Naive thymus-derived CD8-positive, alpha-beta T cell (primary cell): ENCODE measurements at regions not wholly inside any gene's neighbourhood (a gene's known extent, or its start where the extent isn't known, plus 50 kb on each side); places are given as distances from the start of the nearest gene placed in this dataset.
A peak's percentile ranks its signal among the peaks of the same experiment; 100 is the strongest.

Experiments used
- ATAC-seq, 2 donors: fragments of 150-1000 bp; cut with Tn5 transposase in 1 of 2; sonication (Bioruptor Pico), chemical (Tn5 transposase) in 1 of 2; 1 replicate in 1 of 2; 2 replicates in 1 of 2; pipeline ENCODE4 v1.10.0; 2021; ENCODE audit warnings: mild to moderate bottlenecking in 2 of 2, moderate library complexity in 2 of 2
- POLR2A ChIA-PET: fragments of 350-600 bp; sonication (Branson Sonifier 250); formaldehyde crosslinking; loops from one replicate; lab custom pipeline; 2021; ENCODE audit warnings: antibody characterized with exemption; lab: Charles Lee
- DNase-seq, 10 donors: peaks; one replicate each; pipeline versions ENCODE4 v3.0.0 to v3.0.0-alpha.2; 2020 to 2022
- H3K27ac Mint-ChIP-seq, 10 donors: one replicate each; pipeline ENCODE4 v1.8.0; 2020 to 2022; ENCODE audit warnings: mild to moderate bottlenecking in 10 of 10, mixed read lengths in 10 of 10, moderate library complexity in 4 of 10, inconsistent platforms in 1 of 10
- H3K27me3 Mint-ChIP-seq, 5 donors: one replicate each; pipeline ENCODE4 v1.8.0; 2021 to 2022; ENCODE audit warnings: mixed read lengths in 5 of 5
- H3K36me3 Mint-ChIP-seq, 3 donors: one replicate each; pipeline ENCODE4 v1.8.0; 2020 to 2022; ENCODE audit warnings: mixed read lengths in 3 of 3, mild to moderate bottlenecking in 2 of 3, inconsistent platforms in 1 of 3
- H3K4me1 Mint-ChIP-seq, 4 donors: one replicate each; pipeline ENCODE4 v1.8.0; 2021 to 2022; ENCODE audit warnings: mixed read lengths in 4 of 4
- H3K4me3 Mint-ChIP-seq, 10 donors: one replicate each; pipeline ENCODE4 v1.8.0; 2020 to 2022; ENCODE audit warnings: mild to moderate bottlenecking in 10 of 10, mixed read lengths in 10 of 10, moderate library complexity in 6 of 10, inconsistent platforms in 1 of 10
- H3K9me3 Mint-ChIP-seq, 9 donors: one replicate each; pipeline ENCODE4 v1.8.0; 2020 to 2022; ENCODE audit warnings: mixed read lengths in 9 of 9, mild to moderate bottlenecking in 3 of 9, inconsistent platforms in 1 of 9, moderate library complexity in 1 of 9

- H3K9me3 Mint-ChIP-seq: peaks cover 0 to 8% (median 0%) of the 10 kb centered on the region in 9 donors
- no peak for DNase-seq
- H3K4me1 Mint-ChIP-seq: no peaks in the 10 kb centered on the region
- no peak overlapping the region for H3K27ac Mint-ChIP-seq
- no peaks in the 10 kb centered on the region for H3K36me3 Mint-ChIP-seq
- POLR2A ChIA-PET: no interaction called here
- H3K27me3 Mint-ChIP-seq: peaks cover 9 to 22% (median 17%) of the 10 kb centered on the region in 5 donors
- no peak for ATAC-seq
- H3K4me3 Mint-ChIP-seq: no peak overlapping the region
Observed at GRCh38 chr17:45679426-45679825, 104.7 kb upstream of the CRHR1 start.

GRCh38 chr17:45680360-45680759 is 103.8 kb upstream of the CRHR1 start:
- DNase-seq (no peak), ATAC-seq (no peak)
- POLR2A ChIA-PET: interaction anchor here (0.6 kb wide), 1 partner anchor 1948 kb away, joined by 4 read pairs; no protein-coding TSS in a partner anchor
- H3K27me3 Mint-ChIP-seq: peaks cover 9 to 22% (median 17%) of the 10 kb centered on the region in 5 donors
- H3K4me1 Mint-ChIP-seq: no peaks in the 10 kb centered on the region
- H3K27ac Mint-ChIP-seq: peak overlapping the region in 1 of 10 donors; percentile 69
- H3K36me3 Mint-ChIP-seq: no peaks in the 10 kb centered on the region
- peaks cover 0 to 8% (median 0%) of the 10 kb centered on the region in 9 donors for H3K9me3 Mint-ChIP-seq
- no peak overlapping the region for H3K4me3 Mint-ChIP-seq

DNA sequence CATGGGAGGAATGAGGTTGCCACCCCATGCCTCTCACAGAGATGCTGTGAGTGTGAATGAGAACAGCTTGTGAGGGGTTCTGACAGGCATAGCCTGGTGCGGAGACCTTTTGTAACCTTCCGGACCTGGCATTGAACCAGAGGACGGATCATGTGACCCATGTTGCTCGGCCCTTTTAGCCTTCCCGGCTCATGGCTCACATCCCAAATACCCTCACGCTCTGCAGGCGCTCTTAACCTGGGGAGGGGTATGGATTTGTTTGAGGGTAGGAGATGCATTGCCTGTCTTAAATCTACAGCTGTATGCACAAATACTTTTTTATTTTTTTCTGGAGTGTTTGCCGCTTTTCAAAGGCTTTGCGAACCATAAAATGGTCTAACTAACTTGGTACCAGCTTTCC is 102.4 kb upstream of the CRHR1 start:
- POLR2A ChIA-PET: no interaction called here
- ATAC-seq: no peak

GRCh38 chr17:45686250-45686649 is 97.9 kb upstream of the CRHR1 start:
- DNase-seq: no peak
- Mint-ChIP-seq H3K27ac (no peak overlapping the region), H3K9me3 (no peaks in the 10 kb centered on the region), H3K27me3 (peaks cover 15 to 32% (median 18%) of the 10 kb centered on the region in 5 donors), H3K36me3 (no peaks in the 10 kb centered on the region), H3K4me1 (peaks cover 0 to 3% (median 0%) of the 10 kb centered on the region in 4 donors), H3K4me3 (no peak overlapping the region)
- POLR2A ChIA-PET: no interaction called here
- ATAC-seq: no peak

More for the DNA sequence above, 102.4 kb upstream of the CRHR1 start:
- H3K4me1 Mint-ChIP-seq: no peaks in the 10 kb centered on the region
- DNase-seq: no peak
- peaks cover 6 to 20% (median 12%) of the 10 kb centered on the region in 5 donors for H3K27me3 Mint-ChIP-seq
- H3K36me3 Mint-ChIP-seq: no peaks in the 10 kb centered on the region
- H3K27ac Mint-ChIP-seq: no peak overlapping the region
- H3K4me3 Mint-ChIP-seq: no peak overlapping the region
- H3K9me3 Mint-ChIP-seq: peaks cover 0 to 5% (median 0%) of the 10 kb centered on the region in 9 donors

- H3K27me3 Mint-ChIP-seq: peaks cover 14 to 35% (median 21%) of the 10 kb centered on the region in 5 donors
- H3K4me3 Mint-ChIP-seq: no peak overlapping the region
- H3K27ac Mint-ChIP-seq: no peak overlapping the region
- POLR2A ChIA-PET: no interaction called here
- no peaks in the 10 kb centered on the region for H3K36me3 Mint-ChIP-seq
- peaks cover 0 to 3% (median 0%) of the 10 kb centered on the region in 4 donors for H3K4me1 Mint-ChIP-seq
- no peak for DNase-seq
- no peak for ATAC-seq
- no peaks in the 10 kb centered on the region for H3K9me3 Mint-ChIP-seq
Observed at GRCh38 chr17:45687594-45687993, 96.5 kb upstream of the CRHR1 start.

GRCh38 chr17:45688353-45688752 is 95.8 kb upstream of the CRHR1 start:
- Mint-ChIP-seq H3K4me3 (no peak overlapping the region), H3K9me3 (no peaks in the 10 kb centered on the region), H3K36me3 (no peaks in the 10 kb centered on the region), H3K4me1 (peaks cover 0 to 3% (median 0%) of the 10 kb centered on the region in 4 donors), H3K27ac (no peak overlapping the region), H3K27me3 (peaks cover 14 to 35% (median 21%) of the 10 kb centered on the region in 5 donors)
- DNase-seq (no peak), ATAC-seq (no peak)
- POLR2A ChIA-PET: no interaction called here

- DNase-seq (no peak), ATAC-seq (no peak)
- POLR2A ChIA-PET: no interaction called here
- H3K27me3 Mint-ChIP-seq: peaks cover 16 to 40% (median 24%) of the 10 kb centered on the region in 5 donors
- no peaks in the 10 kb centered on the region for H3K9me3 Mint-ChIP-seq
- H3K36me3 Mint-ChIP-seq: no peaks in the 10 kb centered on the region
- no peak overlapping the region for H3K27ac Mint-ChIP-seq
- peaks cover 0 to 3% (median 0%) of the 10 kb centered on the region in 4 donors for H3K4me1 Mint-ChIP-seq
- H3K4me3 Mint-ChIP-seq: no peak overlapping the region
Observed at GRCh38 chr17:45688820-45689219, 95.3 kb upstream of the CRHR1 start.

GRCh38 chr17:45689451-45689850 is 94.7 kb upstream of the CRHR1 start:
- DNase-seq (no peak), ATAC-seq (no peak)
- Mint-ChIP-seq H3K4me3 (no peak overlapping the region), H3K36me3 (no peaks in the 10 kb centered on the region), H3K4me1 (peaks cover 0 to 3% (median 0%) of the 10 kb centered on the region in 4 donors), H3K9me3 (no peaks in the 10 kb centered on the region), H3K27ac (peak overlapping the region in 1 of 10 donors; percentile 79), H3K27me3 (peaks cover 16 to 43% (median 24%) of the 10 kb centered on the region in 5 donors)
- POLR2A ChIA-PET: no interaction called here

DNA sequence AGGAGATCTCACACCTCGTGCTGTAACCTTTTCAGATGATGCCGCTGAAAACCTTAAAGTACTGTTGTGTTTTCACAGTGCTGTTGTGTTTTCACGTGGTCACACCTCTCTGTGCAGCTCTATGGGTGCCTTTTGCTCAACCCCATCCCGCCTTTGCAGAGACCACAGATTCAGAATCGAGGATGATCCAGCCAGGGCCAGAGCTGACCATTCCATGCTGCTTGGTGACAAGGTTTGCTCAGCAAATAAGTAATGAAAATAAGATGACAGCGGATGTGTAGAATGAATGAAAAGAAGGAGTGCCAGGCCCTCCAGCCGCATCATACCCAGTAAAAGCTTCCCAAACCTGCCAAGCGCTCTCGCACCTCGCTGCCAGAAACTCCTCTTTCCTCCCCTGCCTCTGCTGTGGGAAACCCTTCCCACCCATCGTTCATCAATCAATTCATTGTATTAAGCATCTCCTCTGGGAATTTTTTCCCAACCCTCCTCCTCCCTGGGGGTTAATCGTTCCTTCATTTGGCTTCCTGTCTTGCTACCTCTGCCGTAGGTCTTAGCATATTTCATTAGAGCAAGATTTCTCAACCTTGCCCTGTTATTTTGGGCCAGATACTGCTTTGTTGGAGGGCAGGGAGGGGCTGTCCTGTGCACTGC is 93.4 kb upstream of the CRHR1 start:
- no peak for ATAC-seq
- no peak overlapping the region for H3K27ac Mint-ChIP-seq
- peaks cover 0 to 3% (median 0%) of the 10 kb centered on the region in 4 donors for H3K4me1 Mint-ChIP-seq
- no peaks in the 10 kb centered on the region for H3K36me3 Mint-ChIP-seq
- DNase-seq: no peak
- H3K27me3 Mint-ChIP-seq: peaks cover 14 to 56% (median 29%) of the 10 kb centered on the region in 5 donors
- H3K9me3 Mint-ChIP-seq: no peaks in the 10 kb centered on the region
- POLR2A ChIA-PET: no interaction called here
- no peak overlapping the region for H3K4me3 Mint-ChIP-seq

GRCh38 chr17:45692661-45693060 is 91.5 kb upstream of the CRHR1 start:
- DNase-seq (no peak), ATAC-seq (no peak)
- peaks cover 19 to 70% (median 37%) of the 10 kb centered on the region in 5 donors for H3K27me3 Mint-ChIP-seq
- peaks cover 0 to 5% (median 0%) of the 10 kb centered on the region in 9 donors for H3K9me3 Mint-ChIP-seq
- H3K4me1 Mint-ChIP-seq: peaks cover 0 to 4% (median 0%) of the 10 kb centered on the region in 4 donors
- H3K36me3 Mint-ChIP-seq: no peaks in the 10 kb centered on the region
- no peak overlapping the region for H3K4me3 Mint-ChIP-seq
- H3K27ac Mint-ChIP-seq: no peak overlapping the region
- POLR2A ChIA-PET: no interaction called here

DNA sequence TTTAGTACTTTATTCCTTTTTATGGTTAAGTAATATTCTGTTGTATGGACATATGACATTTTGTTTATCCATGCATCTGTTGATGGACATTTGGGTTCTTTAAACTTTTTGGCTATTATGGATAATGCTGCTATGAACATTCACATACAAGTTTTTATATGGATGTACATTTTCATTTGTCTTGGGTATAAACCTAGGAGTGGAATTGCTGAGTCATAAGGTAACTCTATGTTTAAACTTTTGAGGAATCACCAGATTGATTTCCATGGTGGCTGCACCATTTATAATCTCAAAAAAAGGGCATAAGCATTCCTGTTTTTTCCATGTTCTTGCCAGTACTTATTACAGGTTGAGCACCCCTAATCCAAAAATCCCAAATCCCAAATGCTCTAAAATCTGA is 90.3 kb upstream of the CRHR1 start:
- Mint-ChIP-seq H3K36me3 (no peaks in the 10 kb centered on the region), H3K9me3 (peaks cover 0 to 5% (median 0%) of the 10 kb centered on the region in 9 donors), H3K4me1 (peaks cover 0 to 4% (median 0%) of the 10 kb centered on the region in 4 donors), H3K27me3 (peaks cover 22 to 81% (median 41%) of the 10 kb centered on the region in 5 donors), H3K4me3 (no peak overlapping the region), H3K27ac (no peak overlapping the region)
- ATAC-seq: no peak
- POLR2A ChIA-PET: no interaction called here
- DNase-seq: no peak

GRCh38 chr17:45696442-45696841 is 87.7 kb upstream of the CRHR1 start:
- POLR2A ChIA-PET: no interaction called here
- peaks cover 18 to 86% (median 33%) of the 10 kb centered on the region in 5 donors for H3K27me3 Mint-ChIP-seq
- H3K9me3 Mint-ChIP-seq: peaks cover 0 to 5% (median 0%) of the 10 kb centered on the region in 9 donors
- ATAC-seq (no peak), DNase-seq (no peak)
- H3K4me1 Mint-ChIP-seq: peaks cover 0 to 1% (median 0%) of the 10 kb centered on the region in 4 donors
- H3K4me3 Mint-ChIP-seq: no peak overlapping the region
- no peak overlapping the region for H3K27ac Mint-ChIP-seq
- H3K36me3 Mint-ChIP-seq: no peaks in the 10 kb centered on the region

DNA sequence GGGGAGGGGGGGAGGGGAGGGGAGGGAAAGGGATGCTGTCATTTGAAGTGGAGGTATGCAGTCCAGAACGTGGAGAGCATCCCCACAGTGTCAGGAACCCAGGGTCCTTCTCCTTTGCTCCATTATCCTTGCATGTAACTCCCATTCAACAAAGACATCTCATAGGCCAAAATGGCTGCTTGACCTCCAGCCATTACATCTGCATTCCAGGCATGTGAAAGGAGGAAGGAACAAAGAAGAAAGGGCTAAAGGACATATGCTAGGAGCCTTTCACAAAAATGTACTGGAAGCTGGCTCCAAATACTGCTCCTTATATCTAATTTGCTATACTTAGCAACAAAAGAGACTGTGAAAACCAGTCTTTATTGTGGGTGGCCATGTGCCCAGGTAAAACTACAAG is 87.0 kb upstream of the CRHR1 start:
- POLR2A ChIA-PET: no interaction called here

More for the DNA sequence above, 87.0 kb upstream of the CRHR1 start:
- DNase-seq (no peak), ATAC-seq (no peak)
- Mint-ChIP-seq H3K27ac (no peak overlapping the region), H3K4me1 (peaks cover 0 to 1% (median 0%) of the 10 kb centered on the region in 4 donors), H3K9me3 (peaks cover 0 to 5% (median 0%) of the 10 kb centered on the region in 9 donors), H3K27me3 (peaks cover 21 to 86% (median 36%) of the 10 kb centered on the region in 5 donors), H3K4me3 (no peak overlapping the region), H3K36me3 (no peaks in the 10 kb centered on the region)
